M059J (cell line): ENCODE measurements at regions not wholly inside any gene's neighbourhood (a gene's known extent, or its start where the extent isn't known, plus 50 kb on each side); places are given as distances from the start of the nearest gene placed in this dataset.
"Not testable (repeated sequence)": the region's sequence is repeated elsewhere in the genome, so short reads cannot be mapped to it uniquely, and the experiment has no call there.

Experiments used
- DNase-seq: peaks from one replicate; pipeline ENCODE4 v3.0.0-alpha.2; 2012; ENCODE audit warnings: low read depth

GRCh38 chr6:17182961-17183360 lies 81.1 kb downstream of the STMND1 start:
- DNase-seq = no peak

GRCh38 chr6:17186925-17187324 lies 85.1 kb downstream of the STMND1 start:
- no peak for DNase-seq

GRCh38 chr6:17193106-17193775 lies 87.9 kb upstream of the RBM24 start:
- DNase-seq = no peak

DNA sequence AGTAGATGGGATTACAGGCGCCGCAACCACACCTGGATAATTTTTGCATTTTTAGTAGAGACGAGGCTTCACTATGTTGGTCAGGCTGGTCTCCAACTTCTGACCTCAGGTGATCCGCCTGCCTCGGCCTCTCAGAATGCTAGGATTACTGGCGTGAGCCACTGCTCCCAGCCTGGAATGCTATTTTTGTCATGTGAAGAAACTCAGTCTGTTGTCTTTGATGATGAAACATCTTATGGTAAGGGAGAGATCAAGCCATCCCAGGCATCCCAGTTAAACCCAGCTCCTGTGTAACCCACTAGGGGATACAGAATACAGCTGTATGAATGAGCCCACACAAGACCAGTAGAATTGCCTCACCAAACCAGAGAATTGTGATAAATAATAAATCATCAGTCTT lies 83.6 kb upstream of the RBM24 start:
- no peak for DNase-seq

DNA sequence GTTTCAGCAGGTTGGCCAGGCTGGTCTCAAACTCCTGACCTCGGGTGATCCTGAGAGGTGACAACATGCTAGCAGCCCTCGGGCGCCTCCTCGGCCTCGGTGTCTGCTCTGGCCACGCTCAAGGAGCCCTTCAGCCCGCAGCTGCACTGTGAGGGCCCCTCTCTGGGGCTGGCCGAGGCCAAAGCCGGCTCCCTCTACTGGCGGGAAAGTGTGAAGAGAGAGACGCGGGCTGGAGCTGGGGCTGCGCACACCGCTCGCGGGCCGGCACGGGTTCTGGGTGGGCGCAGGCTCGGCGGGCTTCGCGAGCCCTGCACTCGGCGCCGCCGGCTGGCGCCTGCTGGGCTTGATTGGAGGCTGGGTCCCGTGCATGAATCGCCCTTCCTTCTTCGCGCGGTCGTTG lies 80.8 kb upstream of the RBM24 start:
- no peak for DNase-seq

- no peak for DNase-seq
Measured at GRCh38 chr6:17202526-17202925, 78.6 kb upstream of the RBM24 start.

- DNase-seq = no peak
Measured at GRCh38 chr6:17204533-17204932, 76.6 kb upstream of the RBM24 start.

GRCh38 chr6:17206566-17207072 lies 74.5 kb upstream of the RBM24 start:
- DNase-seq = no peak

- no peak for DNase-seq
Measured at GRCh38 chr6:17207281-17207680, 73.9 kb upstream of the RBM24 start.

- no peak for DNase-seq
Measured at GRCh38 chr6:17210683-17211082, 70.5 kb upstream of the RBM24 start.

DNA sequence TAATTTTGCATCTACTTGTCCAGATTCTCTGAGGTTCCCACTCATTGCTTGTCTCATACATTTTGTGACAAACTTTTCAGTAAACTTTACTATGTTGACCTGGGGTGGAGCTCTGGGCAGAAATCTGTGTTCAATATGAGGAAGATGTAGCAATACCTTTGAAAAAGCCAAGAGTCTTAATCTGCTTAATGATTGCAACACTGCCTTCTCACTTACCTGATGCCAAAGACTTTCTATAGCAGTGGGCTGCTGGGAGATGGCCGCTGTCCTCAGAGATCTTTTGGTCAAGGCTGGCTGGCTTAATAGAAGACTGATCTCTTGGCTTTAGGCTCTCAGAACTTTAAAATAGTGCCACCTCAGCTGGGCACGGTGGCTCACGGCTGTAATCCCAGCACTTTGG lies 70.1 kb upstream of the RBM24 start:
- no peak for DNase-seq

DNA sequence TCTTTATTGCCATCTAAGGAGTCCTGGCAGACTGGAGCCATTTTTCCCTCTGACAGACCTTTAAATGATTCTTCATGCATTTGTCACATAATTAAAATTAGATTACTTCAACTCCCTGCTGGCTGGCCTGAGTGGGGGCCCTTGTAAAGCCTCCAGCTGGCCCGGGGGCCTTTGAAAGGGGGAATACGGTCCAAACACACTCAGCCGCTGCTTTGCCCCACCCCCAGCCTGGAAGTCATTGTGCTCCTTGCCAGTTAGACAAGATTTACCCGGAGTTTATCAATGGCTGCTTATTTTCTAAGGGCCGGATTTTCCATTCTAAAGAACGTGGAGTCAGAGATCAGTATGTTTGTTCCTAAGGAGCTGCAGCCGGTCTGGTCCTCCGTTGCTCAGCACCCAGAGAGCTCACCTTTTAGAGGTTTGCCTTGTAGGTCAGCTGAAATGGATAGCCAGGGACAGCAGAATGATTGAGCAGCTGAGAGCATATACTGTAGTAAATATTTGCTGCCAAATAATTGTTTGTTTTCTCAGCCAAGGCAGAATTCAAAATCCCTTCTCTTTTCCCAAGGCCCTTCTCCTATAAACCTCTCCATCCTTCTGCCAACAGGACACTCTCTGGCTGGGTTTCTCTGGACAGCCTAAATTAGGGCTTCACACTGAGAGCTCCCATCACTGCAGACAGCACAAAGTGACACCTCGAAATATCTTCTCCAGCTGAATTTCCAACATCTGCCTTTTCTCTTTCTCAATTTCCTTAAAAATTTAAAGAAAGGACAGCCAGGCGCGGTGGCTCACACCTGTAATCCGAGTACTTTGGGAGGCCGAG lies 68.4 kb upstream of the RBM24 start:
- DNase-seq = no peak

DNA sequence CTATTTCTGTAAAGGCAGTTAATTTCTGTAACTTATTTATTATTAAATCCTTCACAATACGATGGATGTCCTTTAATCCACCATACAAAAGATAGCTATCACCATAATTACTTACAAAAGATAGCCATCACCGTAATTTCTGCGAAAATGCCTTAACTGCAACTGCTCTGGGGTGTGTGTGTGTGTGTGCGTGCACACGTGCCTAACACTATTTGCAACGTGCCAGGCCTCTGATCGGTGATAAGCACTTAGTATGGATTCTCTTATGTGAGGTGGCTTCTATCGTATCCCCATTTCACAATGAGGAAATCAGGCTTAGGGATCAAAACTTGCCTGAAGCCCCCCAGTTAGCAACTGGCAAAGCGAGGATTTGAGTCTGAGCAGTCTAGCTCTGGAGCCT lies 67.1 kb upstream of the RBM24 start:
- DNase-seq = no peak

DNA sequence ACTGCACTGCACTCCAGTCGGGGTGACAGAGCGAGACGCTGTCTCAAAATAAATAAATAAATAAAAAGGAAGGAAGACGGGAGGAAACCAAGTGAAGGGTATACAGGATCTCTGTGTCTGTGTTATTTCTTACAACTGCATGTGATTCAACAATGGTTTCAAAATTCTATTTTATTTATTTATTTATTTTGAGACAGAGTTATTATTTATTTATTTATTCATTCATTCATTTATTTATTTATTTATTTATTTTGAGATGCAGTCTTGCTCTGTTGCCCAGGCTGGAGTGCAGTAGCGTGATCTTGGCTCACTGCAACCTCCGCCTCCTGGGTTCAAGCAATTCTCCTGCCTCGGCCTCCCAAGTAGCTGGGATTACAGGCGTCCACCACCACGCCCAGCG lies 64.2 kb upstream of the RBM24 start:
- DNase-seq = not testable (repeated sequence)

DNA sequence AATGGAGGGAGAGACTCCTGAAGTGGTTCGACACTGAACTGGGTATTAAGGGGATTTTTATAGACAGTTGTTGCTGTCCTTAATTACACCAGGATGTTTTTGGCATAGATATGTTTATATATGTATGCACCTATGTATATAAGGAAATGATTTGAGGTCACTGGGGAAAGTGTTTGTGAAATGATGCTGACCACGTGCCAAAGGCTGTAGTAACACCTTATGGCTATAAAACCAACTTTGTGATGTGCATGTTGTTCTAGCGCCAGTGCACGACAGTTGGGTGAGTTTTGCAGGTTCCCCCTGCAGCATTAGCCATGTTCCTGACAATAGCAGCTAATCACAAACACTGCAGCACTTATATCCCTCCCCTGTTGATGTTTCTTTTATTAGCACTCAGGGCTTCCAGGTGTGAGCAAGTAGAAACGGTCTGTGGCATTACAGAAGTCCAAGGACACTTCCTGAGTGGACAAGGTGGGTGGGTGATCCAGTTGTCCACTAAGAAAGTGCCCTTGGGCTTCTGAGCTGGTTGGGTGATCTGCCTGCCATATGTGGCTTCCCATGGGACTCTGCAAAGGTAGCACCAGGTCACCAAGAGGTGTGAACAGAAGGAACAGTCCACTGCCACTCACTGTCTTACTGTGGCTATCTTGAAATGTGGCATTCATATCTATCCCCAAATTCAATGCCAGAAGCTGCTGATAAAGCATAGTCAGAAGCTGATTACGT lies 63.0 kb upstream of the RBM24 start:
- no peak for DNase-seq

DNA sequence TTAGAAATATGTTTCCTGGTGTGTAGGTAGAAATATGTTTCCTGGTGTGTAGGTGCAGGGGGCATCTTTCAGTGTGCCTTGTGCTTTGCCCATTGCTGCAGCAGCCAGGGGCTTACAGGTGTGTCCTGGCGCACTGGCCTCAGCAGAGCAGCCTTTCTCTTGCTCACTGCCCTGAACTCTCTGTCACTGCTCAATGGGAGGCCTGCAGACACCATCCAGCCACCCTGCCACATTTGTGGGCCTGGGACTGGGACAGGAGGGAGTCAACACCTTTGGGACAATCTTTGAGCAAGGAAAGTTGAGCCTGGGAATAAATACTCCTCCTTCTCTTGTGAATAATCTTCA lies 62.4 kb upstream of the RBM24 start:
- DNase-seq = no peak

DNA sequence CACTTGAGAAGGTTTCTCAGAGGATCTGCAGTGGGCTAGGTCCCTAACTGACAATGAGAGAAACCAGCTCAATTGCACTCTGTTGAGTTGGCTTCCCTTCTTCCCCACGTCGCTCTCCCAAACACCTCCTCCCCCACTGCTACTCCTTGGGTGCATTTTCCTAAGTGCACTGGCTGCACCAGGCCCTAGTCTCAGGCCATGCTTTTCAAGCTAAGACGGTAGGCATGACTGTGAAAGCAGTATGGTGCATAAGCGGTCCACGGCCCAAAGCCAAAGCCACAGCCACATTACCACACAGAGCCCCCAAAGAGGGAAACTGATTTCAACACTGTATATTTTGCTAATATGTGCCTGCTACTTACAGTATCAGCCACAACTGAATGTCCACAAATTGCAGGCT lies 62.1 kb upstream of the RBM24 start:
- DNase-seq = no peak

DNA sequence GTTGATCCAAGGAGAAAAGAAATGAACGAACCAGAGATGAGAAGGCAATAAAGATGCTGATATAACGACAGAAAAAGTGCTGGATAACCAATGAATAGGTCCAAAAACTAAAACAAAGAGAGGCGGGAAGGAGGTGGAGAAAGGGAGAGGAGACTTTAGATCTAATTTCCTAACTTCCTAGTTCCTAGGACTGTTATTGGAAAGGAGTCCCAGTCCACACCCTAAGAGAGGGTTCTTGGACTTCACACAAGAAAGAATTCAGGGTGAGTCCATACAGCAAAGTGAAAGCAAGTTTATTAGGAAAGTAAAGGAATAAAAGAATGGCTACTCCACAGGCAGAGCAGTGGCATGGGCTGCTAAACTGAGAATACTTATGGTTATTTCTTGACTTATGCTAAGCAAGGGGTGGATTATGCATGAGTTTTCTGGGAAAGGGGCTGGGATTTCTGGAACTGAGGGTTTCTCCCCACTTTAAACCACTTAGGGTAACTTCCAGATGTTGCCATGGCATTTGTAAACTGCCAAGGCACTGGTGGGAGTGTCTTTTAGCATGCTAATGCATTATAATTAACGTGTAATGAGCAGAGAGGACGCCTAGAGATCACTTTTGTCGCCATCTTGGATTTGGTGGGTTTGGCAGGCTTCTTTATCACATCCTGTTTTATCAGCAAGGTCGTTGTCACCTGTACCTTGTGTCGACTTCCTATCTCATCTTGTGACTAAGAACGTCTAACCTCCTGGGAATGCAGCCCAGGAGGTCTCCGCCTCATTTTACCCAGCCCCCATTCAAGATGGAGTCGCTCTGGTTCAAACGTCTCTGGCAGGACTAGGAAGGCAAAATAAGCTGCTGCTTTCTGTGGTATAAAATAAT lies 60.9 kb upstream of the RBM24 start:
- DNase-seq = no peak

DNA sequence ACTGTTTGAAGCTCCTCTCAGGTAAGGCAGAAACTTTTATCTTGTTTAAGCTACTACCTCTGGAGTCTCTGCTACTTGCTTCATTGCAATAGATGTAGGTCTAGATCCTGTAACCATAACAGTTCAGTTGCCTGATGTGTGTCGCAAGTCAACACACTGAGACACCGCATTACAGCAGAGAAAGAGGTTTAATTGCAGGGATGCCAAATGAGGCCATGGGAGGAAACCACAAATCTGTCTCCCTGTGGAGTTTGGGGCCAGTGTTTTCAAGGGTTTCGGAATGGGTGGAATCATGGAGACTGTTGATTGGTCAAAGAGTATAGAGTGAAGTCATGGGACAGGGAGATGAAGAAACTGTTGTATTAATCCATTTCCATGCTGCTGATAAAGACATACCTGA lies 57.1 kb upstream of the RBM24 start:
- no peak for DNase-seq

- not testable (repeated sequence) for DNase-seq
Measured at GRCh38 chr6:17224501-17224900, 56.7 kb upstream of the RBM24 start.

DNA sequence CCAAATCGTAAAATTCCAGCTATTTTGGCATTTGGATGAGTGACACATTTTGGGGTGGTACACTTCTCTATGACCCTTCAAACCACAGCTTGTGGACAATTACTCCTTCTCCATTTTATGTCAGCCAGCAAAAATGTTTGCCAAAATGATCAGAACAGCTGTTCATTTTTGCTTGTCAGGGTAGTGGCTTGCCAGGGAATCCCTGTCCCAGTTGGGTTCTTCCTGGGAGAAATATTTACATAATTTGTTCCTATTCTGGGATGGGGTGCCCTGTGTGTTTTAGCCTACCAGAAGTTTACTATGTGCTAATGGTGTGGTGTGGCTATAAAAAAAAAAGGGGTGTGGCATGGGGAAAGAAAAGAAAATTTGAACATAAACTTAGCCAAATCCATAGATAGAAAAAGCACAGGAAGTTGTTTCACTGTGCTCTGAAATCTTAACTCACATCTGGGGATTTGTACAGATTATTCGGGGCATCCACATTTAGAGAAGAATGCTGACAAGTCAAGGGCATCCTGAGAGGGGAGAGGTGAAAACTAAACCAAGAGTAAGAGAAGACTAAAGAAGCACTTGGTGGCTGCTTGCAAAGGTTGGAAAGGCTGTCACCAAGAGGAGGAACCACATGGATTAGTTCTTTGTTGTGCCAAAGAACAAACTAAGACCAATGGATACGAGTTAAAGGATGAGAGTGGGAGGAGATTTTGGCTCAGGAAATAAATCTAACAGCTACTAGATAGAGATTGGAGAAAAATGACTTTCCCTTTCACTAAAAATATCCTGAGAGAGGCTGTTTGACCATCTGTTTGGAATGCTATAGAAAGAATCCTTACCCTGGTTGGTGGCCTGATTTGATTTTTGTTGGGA lies 55.2 kb upstream of the RBM24 start:
- DNase-seq = no peak
